AG09309 (cell line): ENCODE measurements at regions not wholly inside any gene's neighbourhood (a gene's known extent, or its start where the extent isn't known, plus 50 kb on each side); places are given as distances from the start of the nearest gene placed in this dataset.

ENCODE experiments used
- DNase-seq: peaks from one replicate; pipeline ENCODE4 v3.0.0-alpha.2; 2010; ENCODE audit warnings: low read depth
- H3K4me3 ChIP-seq: 2 replicates; pipeline ENCODE4 v1.5.1; 2011; ENCODE audit warnings: mild to moderate bottlenecking, low read depth, low read length, moderate library complexity; ENCODE audit not compliant: control insufficient read depth
- TF ChIP-seq, protein P1 (sequence below): IDR thresholded peaks from 2 replicates; pipeline ENCODE4 v1.5.1; 2011; ENCODE audit warnings: mild to moderate bottlenecking, low read depth, low read length, inconsistent platforms; ENCODE audit not compliant: insufficient read depth, control insufficient read depth; ENCODE audit errors: missing control alignments

DNA sequence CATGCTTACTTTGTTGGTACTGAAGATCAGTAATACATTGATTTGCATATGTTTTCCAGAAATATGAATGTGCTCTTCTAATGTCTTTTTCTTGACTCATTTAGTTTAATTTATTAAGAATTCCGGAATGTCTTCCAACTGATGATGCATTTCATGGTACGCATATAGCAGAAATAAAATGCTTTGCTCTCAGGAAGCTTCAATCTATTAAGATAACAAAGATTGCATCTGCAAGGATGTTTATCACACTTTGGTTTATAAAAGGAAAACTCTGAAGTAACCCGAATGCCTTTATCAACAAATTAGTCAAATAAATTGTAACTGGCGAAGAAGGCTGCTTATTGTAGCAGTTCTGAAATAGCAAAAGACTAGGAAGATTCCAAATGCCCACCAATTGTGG lies 166.4 kb upstream of the LMNTD1 start:
- TF ChIP-seq, protein P1, sequence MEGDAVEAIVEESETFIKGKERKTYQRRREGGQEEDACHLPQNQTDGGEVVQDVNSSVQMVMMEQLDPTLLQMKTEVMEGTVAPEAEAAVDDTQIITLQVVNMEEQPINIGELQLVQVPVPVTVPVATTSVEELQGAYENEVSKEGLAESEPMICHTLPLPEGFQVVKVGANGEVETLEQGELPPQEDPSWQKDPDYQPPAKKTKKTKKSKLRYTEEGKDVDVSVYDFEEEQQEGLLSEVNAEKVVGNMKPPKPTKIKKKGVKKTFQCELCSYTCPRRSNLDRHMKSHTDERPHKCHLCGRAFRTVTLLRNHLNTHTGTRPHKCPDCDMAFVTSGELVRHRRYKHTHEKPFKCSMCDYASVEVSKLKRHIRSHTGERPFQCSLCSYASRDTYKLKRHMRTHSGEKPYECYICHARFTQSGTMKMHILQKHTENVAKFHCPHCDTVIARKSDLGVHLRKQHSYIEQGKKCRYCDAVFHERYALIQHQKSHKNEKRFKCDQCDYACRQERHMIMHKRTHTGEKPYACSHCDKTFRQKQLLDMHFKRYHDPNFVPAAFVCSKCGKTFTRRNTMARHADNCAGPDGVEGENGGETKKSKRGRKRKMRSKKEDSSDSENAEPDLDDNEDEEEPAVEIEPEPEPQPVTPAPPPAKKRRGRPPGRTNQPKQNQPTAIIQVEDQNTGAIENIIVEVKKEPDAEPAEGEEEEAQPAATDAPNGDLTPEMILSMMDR, result no peak
- H3K4me3 ChIP-seq, result no peak overlapping the region

DNA sequence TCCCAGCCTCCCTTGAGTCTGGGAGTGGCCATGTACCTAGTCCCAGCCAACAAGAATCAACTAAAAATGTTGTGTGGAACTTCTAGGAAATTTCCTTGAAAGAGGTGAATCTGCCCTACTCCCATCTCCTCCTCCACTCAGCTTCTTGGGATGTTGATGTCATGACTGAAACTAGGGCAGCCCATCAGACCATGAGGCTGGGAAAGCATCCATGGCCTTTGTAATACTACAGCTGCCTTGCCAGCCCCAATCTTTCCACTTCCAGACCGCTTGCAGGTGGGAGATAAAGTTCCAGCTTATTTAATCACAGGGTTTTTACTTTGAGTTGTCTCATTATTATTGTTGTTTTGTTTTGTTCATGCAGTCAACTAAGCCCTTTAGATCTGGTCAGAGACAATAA lies 170.3 kb upstream of the LMNTD1 start:
- H3K4me3 ChIP-seq, result no peak overlapping the region
- DNase-seq, result no peak
- TF ChIP-seq, protein P1, result no peak

More for the DNA sequence above, 166.4 kb upstream of the LMNTD1 start:
- no peak for DNase-seq

DNA sequence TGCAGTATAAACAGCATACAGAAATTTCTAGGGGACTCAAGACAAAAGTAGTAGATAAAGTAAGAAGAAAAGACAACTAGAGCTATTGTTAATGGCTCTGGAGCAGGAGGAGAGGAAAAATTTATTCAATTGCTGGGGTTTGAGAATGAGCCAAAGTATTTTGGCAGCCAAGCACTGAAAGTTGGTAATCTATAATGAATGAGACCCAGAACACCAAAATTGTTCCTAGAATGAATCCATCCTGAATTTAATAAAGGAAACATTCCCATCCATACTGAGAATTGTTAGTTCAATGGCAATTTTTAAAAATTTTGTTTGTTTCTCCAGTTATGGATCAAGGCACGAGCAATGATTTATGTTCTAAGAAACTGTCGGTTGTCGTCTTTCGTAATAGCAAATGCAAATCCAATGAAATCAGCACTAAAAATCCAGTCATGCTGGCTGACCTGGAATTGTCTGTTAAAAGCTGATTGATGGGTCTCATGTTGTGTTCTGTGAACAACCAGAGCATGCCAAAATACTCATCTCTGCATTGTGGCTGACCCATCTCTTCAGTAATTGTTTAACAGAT lies 170.9 kb upstream of the LMNTD1 start:
- TF ChIP-seq, protein P1, result no peak
- no peak overlapping the region for H3K4me3 ChIP-seq
- DNase-seq, result no peak

DNA sequence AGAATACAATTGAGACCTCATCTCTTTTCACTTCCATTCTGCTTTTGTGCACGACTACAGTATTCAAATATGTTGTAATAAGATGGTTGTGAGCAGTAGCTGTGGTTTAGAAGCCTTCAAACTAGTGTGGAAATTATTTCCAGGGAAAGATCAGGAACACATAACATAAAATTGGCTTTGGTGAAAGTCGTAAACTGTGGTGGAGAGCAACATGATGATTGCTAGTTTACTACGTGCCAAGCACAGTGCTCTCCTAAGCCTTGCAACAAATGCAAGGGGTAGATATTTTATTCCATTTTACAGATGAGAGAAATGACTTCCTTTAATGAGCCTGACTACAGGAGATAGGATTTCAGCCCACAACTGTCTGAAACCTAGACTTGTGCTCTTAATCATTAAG lies 172.4 kb upstream of the LMNTD1 start:
- no peak overlapping the region for H3K4me3 ChIP-seq
- DNase-seq, result no peak
- TF ChIP-seq, protein P1, result no peak

DNA sequence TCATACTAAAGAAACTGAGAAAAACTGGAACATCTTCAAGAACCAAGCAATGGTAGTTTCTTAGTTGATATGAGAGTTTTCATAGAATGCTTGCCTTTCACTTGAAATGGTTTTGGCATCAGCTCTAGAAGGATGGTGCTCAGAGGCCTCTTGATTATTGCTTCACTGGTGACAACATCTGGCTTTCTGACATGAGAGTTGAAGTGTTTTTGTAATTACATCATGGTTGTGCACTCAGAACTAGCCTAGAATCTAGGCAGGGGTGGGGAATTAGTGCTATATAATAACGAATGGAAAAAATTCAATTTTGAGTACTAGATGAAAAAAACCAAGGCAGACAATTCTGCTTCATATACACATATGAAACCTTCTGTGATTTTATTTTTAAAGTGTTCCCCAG lies 172.8 kb upstream of the LMNTD1 start:
- DNase-seq, result peak; percentile 47
- TF ChIP-seq, protein P1, result no peak

DNA sequence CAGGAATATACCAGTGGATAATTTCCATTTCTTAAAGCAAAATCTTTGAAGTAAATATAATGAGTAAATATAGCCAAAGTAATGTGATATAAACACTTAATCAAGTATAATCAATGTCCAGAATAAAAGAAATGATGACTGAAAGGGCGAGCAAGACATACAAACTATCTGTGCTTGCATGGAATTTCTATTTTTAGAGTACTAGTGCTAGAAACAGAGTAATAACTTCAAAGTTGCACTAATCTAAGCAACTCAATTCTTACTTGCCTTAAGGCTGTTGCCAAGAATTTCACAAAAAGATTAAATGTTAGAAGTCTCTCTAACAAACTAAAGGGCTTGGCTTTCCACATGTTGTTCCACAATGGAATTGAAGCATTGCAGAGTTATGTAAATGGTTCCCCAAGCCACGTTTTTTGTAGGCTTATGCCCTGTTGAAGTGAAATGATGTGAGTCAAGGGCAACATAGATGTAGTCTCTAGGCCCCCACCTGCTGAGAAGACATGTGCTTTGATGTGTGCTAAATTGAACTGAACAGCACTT lies 175.0 kb upstream of the LMNTD1 start:
- TF ChIP-seq, protein P1, result no peak
- no peak overlapping the region for H3K4me3 ChIP-seq
- no peak for DNase-seq

More for the DNA sequence above, 172.8 kb upstream of the LMNTD1 start:
- no peak overlapping the region for H3K4me3 ChIP-seq
